ENCODE measurements at regions not wholly inside any gene's neighbourhood (a gene's known extent, or its start where the extent isn't known, plus 50 kb on each side); places are given as distances from the start of the nearest gene placed in this dataset.

- Histone ChIP-seq H3K9me3 (replicated peaks; ENCODE audit: low read length) (no peaks in the 10 kb centered on the region), H3K36me3 (ENCODE audit: insufficient read depth, low read length) (no peaks in the 10 kb centered on the region), H3K4me1 (ENCODE audit: control insufficient read depth, insufficient read depth, low read length) (no peaks in the 10 kb centered on the region), H3K4me3 (ENCODE audit: low read length) (no peak overlapping the region), H3K9ac (ENCODE audit: low read depth, low read length) (no peak overlapping the region), H3K27me3 (ENCODE audit: control insufficient read depth, insufficient read depth, low read length) (no peaks in the 10 kb centered on the region), H3K4me2 (ENCODE audit: low read length) (no peak overlapping the region)
Measured at GRCh38 chr2:17272652-17273525, 245.4 kb downstream of the RAD51AP2 start.

- Histone ChIP-seq H3K9ac (ENCODE audit: low read depth, low read length) (no peak overlapping the region), H3K9me3 (replicated peaks; ENCODE audit: low read length) (no peaks in the 10 kb centered on the region), H3K36me3 (ENCODE audit: insufficient read depth, low read length) (no peaks in the 10 kb centered on the region), H3K4me2 (ENCODE audit: low read length) (no peak overlapping the region), H3K4me1 (ENCODE audit: control insufficient read depth, insufficient read depth, low read length) (no peaks in the 10 kb centered on the region), H3K27me3 (ENCODE audit: control insufficient read depth, insufficient read depth, low read length) (no peaks in the 10 kb centered on the region), H3K4me3 (ENCODE audit: low read length) (no peak overlapping the region)
Measured at GRCh38 chr2:17272170-17272569, 246.1 kb downstream of the RAD51AP2 start.

- H3K4me1 ChIP-seq (ENCODE audit: control insufficient read depth, insufficient read depth, low read length), result no peaks in the 10 kb centered on the region
- no peaks in the 10 kb centered on the region for H3K27me3 ChIP-seq (ENCODE audit: control insufficient read depth, insufficient read depth, low read length)
- H3K9ac ChIP-seq (ENCODE audit: low read depth, low read length), result no peak overlapping the region
- no peaks in the 10 kb centered on the region for H3K9me3 ChIP-seq (replicated peaks; ENCODE audit: low read length)
- H3K4me3 ChIP-seq (ENCODE audit: low read length), result no peak overlapping the region
- no peaks in the 10 kb centered on the region for H3K36me3 ChIP-seq (ENCODE audit: insufficient read depth, low read length)
- no peak overlapping the region for H3K4me2 ChIP-seq (ENCODE audit: low read length)
Measured at GRCh38 chr2:17271416-17271815, 246.8 kb downstream of the RAD51AP2 start.

- Histone ChIP-seq H3K4me1 (ENCODE audit: control insufficient read depth, insufficient read depth, low read length) (no peaks in the 10 kb centered on the region), H3K27me3 (ENCODE audit: control insufficient read depth, insufficient read depth, low read length) (no peaks in the 10 kb centered on the region), H3K36me3 (ENCODE audit: insufficient read depth, low read length) (no peaks in the 10 kb centered on the region), H3K9me3 (replicated peaks; ENCODE audit: low read length) (no peaks in the 10 kb centered on the region), H3K9ac (ENCODE audit: low read depth, low read length) (no peak overlapping the region), H3K4me3 (ENCODE audit: low read length) (no peak overlapping the region), H3K4me2 (ENCODE audit: low read length) (no peak overlapping the region)
Measured at GRCh38 chr2:17270894-17271293, 247.3 kb downstream of the RAD51AP2 start.

GRCh38 chr2:17263570-17263968 lies 254.7 kb downstream of the RAD51AP2 start:
- no peak overlapping the region for H3K4me2 ChIP-seq (ENCODE audit: low read length)
- H3K4me1 ChIP-seq (ENCODE audit: control insufficient read depth, insufficient read depth, low read length), result no peaks in the 10 kb centered on the region
- H3K27me3 ChIP-seq (ENCODE audit: control insufficient read depth, insufficient read depth, low read length), result no peaks in the 10 kb centered on the region
- no peaks in the 10 kb centered on the region for H3K36me3 ChIP-seq (ENCODE audit: insufficient read depth, low read length)
- H3K9me3 ChIP-seq (replicated peaks; ENCODE audit: low read length), result no peaks in the 10 kb centered on the region
- no peak overlapping the region for H3K9ac ChIP-seq (ENCODE audit: low read depth, low read length)
- H3K4me3 ChIP-seq (ENCODE audit: low read length), result no peak overlapping the region

GRCh38 chr2:17262854-17263569 lies 255.2 kb downstream of the RAD51AP2 start:
- Histone ChIP-seq H3K9me3 (replicated peaks; ENCODE audit: low read length) (no peaks in the 10 kb centered on the region), H3K4me3 (ENCODE audit: low read length) (no peak overlapping the region), H3K36me3 (ENCODE audit: insufficient read depth, low read length) (no peaks in the 10 kb centered on the region), H3K4me1 (ENCODE audit: control insufficient read depth, insufficient read depth, low read length) (no peaks in the 10 kb centered on the region), H3K4me2 (ENCODE audit: low read length) (no peak overlapping the region), H3K27me3 (ENCODE audit: control insufficient read depth, insufficient read depth, low read length) (no peaks in the 10 kb centered on the region), H3K9ac (ENCODE audit: low read depth, low read length) (no peak overlapping the region)

- Histone ChIP-seq H3K4me1 (ENCODE audit: control insufficient read depth, insufficient read depth, low read length) (peaks cover 5% of the 10 kb centered on the region), H3K36me3 (ENCODE audit: insufficient read depth, low read length) (no peaks in the 10 kb centered on the region), H3K9ac (ENCODE audit: low read depth, low read length) (no peak overlapping the region), H3K9me3 (replicated peaks; ENCODE audit: low read length) (no peaks in the 10 kb centered on the region), H3K4me3 (ENCODE audit: low read length) (no peak overlapping the region), H3K27me3 (ENCODE audit: control insufficient read depth, insufficient read depth, low read length) (no peaks in the 10 kb centered on the region), H3K4me2 (ENCODE audit: low read length) (no peak overlapping the region)
Measured at GRCh38 chr2:17259613-17260012, 258.6 kb downstream of the RAD51AP2 start.

GRCh38 chr2:17258861-17259260 lies 259.4 kb downstream of the RAD51AP2 start:
- H3K4me3 ChIP-seq (ENCODE audit: low read length), result no peak overlapping the region
- no peaks in the 10 kb centered on the region for H3K36me3 ChIP-seq (ENCODE audit: insufficient read depth, low read length)
- no peak overlapping the region for H3K4me2 ChIP-seq (ENCODE audit: low read length)
- H3K9ac ChIP-seq (ENCODE audit: low read depth, low read length), result no peak overlapping the region
- peaks cover 5% of the 10 kb centered on the region for H3K4me1 ChIP-seq (ENCODE audit: control insufficient read depth, insufficient read depth, low read length)
- H3K9me3 ChIP-seq (replicated peaks; ENCODE audit: low read length), result no peaks in the 10 kb centered on the region
- H3K27me3 ChIP-seq (ENCODE audit: control insufficient read depth, insufficient read depth, low read length), result no peaks in the 10 kb centered on the region

- no peaks in the 10 kb centered on the region for H3K36me3 ChIP-seq (ENCODE audit: insufficient read depth, low read length)
- no peak overlapping the region for H3K4me3 ChIP-seq (ENCODE audit: low read length)
- H3K4me2 ChIP-seq (ENCODE audit: low read length), result no peak overlapping the region
- no peaks in the 10 kb centered on the region for H3K27me3 ChIP-seq (ENCODE audit: control insufficient read depth, insufficient read depth, low read length)
- peaks cover 5% of the 10 kb centered on the region for H3K4me1 ChIP-seq (ENCODE audit: control insufficient read depth, insufficient read depth, low read length)
- H3K9me3 ChIP-seq (replicated peaks; ENCODE audit: low read length), result no peaks in the 10 kb centered on the region
- H3K9ac ChIP-seq (ENCODE audit: low read depth, low read length), result no peak overlapping the region
Measured at GRCh38 chr2:17257189-17257909, 260.9 kb downstream of the RAD51AP2 start.

GRCh38 chr2:17255071-17255470 lies 263.2 kb downstream of the RAD51AP2 start:
- H3K27me3 ChIP-seq (ENCODE audit: control insufficient read depth, insufficient read depth, low read length), result no peaks in the 10 kb centered on the region
- no peaks in the 10 kb centered on the region for H3K9me3 ChIP-seq (replicated peaks; ENCODE audit: low read length)
- no peak overlapping the region for H3K9ac ChIP-seq (ENCODE audit: low read depth, low read length)
- no peak overlapping the region for H3K4me3 ChIP-seq (ENCODE audit: low read length)
- H3K4me1 ChIP-seq (ENCODE audit: control insufficient read depth, insufficient read depth, low read length), result peaks cover 5% of the 10 kb centered on the region
- no peaks in the 10 kb centered on the region for H3K36me3 ChIP-seq (ENCODE audit: insufficient read depth, low read length)
- H3K4me2 ChIP-seq (ENCODE audit: low read length), result no peak overlapping the region

GRCh38 chr2:17254421-17254820 lies 263.8 kb downstream of the RAD51AP2 start:
- Histone ChIP-seq H3K27me3 (ENCODE audit: control insufficient read depth, insufficient read depth, low read length) (no peaks in the 10 kb centered on the region), H3K4me3 (ENCODE audit: low read length) (no peak overlapping the region), H3K36me3 (ENCODE audit: insufficient read depth, low read length) (no peaks in the 10 kb centered on the region), H3K9ac (ENCODE audit: low read depth, low read length) (no peak overlapping the region), H3K4me2 (ENCODE audit: low read length) (no peak overlapping the region), H3K4me1 (ENCODE audit: control insufficient read depth, insufficient read depth, low read length) (peaks cover 5% of the 10 kb centered on the region), H3K9me3 (replicated peaks; ENCODE audit: low read length) (no peaks in the 10 kb centered on the region)
